IMR-90 (cell line): ENCODE measurements at regions not wholly inside any gene's neighbourhood (a gene's known extent, or its start where the extent isn't known, plus 50 kb on each side); places are given as distances from the start of the nearest gene placed in this dataset.

Source experiments
- ATAC-seq: fragments of 200-7000 bp; cut with Tn5 transposase; 2 replicates; pipeline ENCODE4 v1.9.1; 2020; ENCODE audit warnings: low read depth, mild to moderate bottlenecking, moderate library complexity
- BruUV-seq: library from RNA; stranded (reverse); fragments of 400-500 nt; replicated peaks from 2 replicates; lab custom pipeline; 2021; lab: Mats Ljungman, UMichigan
- CTCF ChIA-PET: fragments of 300-600 bp; formaldehyde crosslinking; extraction: SDS; loops from one replicate; lab custom pipeline; 2021; ENCODE audit warnings: antibody characterized with exemption; lab: Yijun Ruan, JAX
- POLR2A ChIA-PET: fragments of 300-600 bp; sonication (Branson Sonifier 250); formaldehyde crosslinking; loops from one replicate; lab custom pipeline; 2022; ENCODE audit warnings: antibody characterized with exemption; ENCODE audit not compliant: unreplicated experiment; lab: Charles Lee
- DNase-seq: peaks from one replicate; pipeline ENCODE4 v3.0.0; 2013
- H2AFZ ChIP-seq: replicated peaks from 2 replicates; pipeline ENCODE3; 2013; ENCODE audit warnings: low read length, mild to moderate bottlenecking; ENCODE audit not compliant: poor library complexity
- H2AK5ac ChIP-seq: 2 replicates; pipeline ENCODE4 v1.6.1; 2013; ENCODE audit warnings: low read depth, low read length, inconsistent platforms
- H2AK9ac ChIP-seq: replicated peaks from 2 replicates; pipeline ENCODE3; 2013; ENCODE audit warnings: mild to moderate bottlenecking, low read depth, low read length, moderate library complexity; ENCODE audit not compliant: poor library complexity
- H2BK120ac ChIP-seq: 2 replicates; pipeline ENCODE4 v1.6.1; 2013; ENCODE audit warnings: low read depth, low read length, inconsistent platforms
- H2BK15ac ChIP-seq: 3 replicates; pipeline ENCODE4 v1.6.1; 2013; ENCODE audit warnings: low read depth, low read length, inconsistent platforms
- H2BK20ac ChIP-seq: 2 replicates; pipeline ENCODE4 v1.6.1; 2013; ENCODE audit warnings: low read depth, mild to moderate bottlenecking, inconsistent platforms, low read length, moderate library complexity
- H2BK5ac ChIP-seq: 2 replicates; pipeline ENCODE4 v1.6.1; 2013; ENCODE audit warnings: mild to moderate bottlenecking, low read depth, low read length, inconsistent platforms; ENCODE audit not compliant: poor library complexity, severe bottlenecking
- H3K14ac ChIP-seq: replicated peaks from 2 replicates; pipeline ENCODE4 v1.6.1; 2013; ENCODE audit warnings: low read depth, low read length, inconsistent platforms
- H3K18ac ChIP-seq: 2 replicates; pipeline ENCODE4 v1.6.1; 2013; ENCODE audit warnings: low read depth, low read length, control low read depth
- H3K23ac ChIP-seq: 2 replicates; pipeline ENCODE4 v1.6.1; 2013; ENCODE audit warnings: low read depth, low read length, inconsistent platforms
- H3K27ac ChIP-seq: 2 replicates; pipeline ENCODE4 v1.5.1; 2013; ENCODE audit warnings: mild to moderate bottlenecking, control low read depth, low read length; ENCODE audit not compliant: insufficient read depth
- H3K27me3 ChIP-seq: 2 replicates; pipeline ENCODE4 v1.6.1; 2013; ENCODE audit warnings: low read length; ENCODE audit not compliant: control insufficient read depth, insufficient read depth
- H3K36me3 ChIP-seq: 2 replicates; pipeline ENCODE4 v1.6.1; 2013; ENCODE audit warnings: low read length, mixed read lengths; ENCODE audit not compliant: control insufficient read depth, insufficient read depth
- H3K4ac ChIP-seq: 2 replicates; pipeline ENCODE4 v1.6.1; 2013; ENCODE audit warnings: low read depth, low read length, inconsistent platforms
- H3K4me1 ChIP-seq: 2 replicates; pipeline ENCODE4 v1.6.1; 2013; ENCODE audit warnings: low read length, mixed read lengths; ENCODE audit not compliant: control insufficient read depth, insufficient read depth
- H3K4me2 ChIP-seq: 2 replicates; pipeline ENCODE4 v1.6.1; 2013; ENCODE audit warnings: low read depth, mild to moderate bottlenecking, control low read depth, low read length, moderate library complexity
- H3K4me3 ChIP-seq: 2 replicates; pipeline ENCODE4 v1.5.1; 2013; ENCODE audit warnings: low read depth, mild to moderate bottlenecking, control low read depth, low read length, moderate library complexity; ENCODE audit not compliant: insufficient read depth
- H3K56ac ChIP-seq: 2 replicates; pipeline ENCODE4 v1.6.1; 2013; ENCODE audit warnings: low read length, inconsistent platforms; ENCODE audit not compliant: insufficient read depth; ENCODE audit errors: extremely low read depth
- H3K79me1 ChIP-seq, 2 experiments: 2 replicates each; pipeline ENCODE4 v1.6.1; 2013; ENCODE audit warnings: low read length in 2 of 2, inconsistent platforms in 1 of 2, low read depth in 1 of 2
- H3K9ac ChIP-seq: 2 replicates; pipeline ENCODE4 v1.6.1; 2013; ENCODE audit warnings: low read depth, low read length, control low read depth
- H3K9me1 ChIP-seq: 2 replicates; pipeline ENCODE4 v1.6.1; 2013; ENCODE audit warnings: low read length, inconsistent platforms; ENCODE audit not compliant: insufficient read depth
- H3K9me3 ChIP-seq: 2 replicates; pipeline ENCODE4 v1.6.1; 2013; ENCODE audit warnings: low read length; ENCODE audit not compliant: control insufficient read depth, insufficient read depth
- H4K20me1 ChIP-seq: 2 replicates; pipeline ENCODE4 v1.6.1; 2013; ENCODE audit warnings: low read length, inconsistent platforms; ENCODE audit not compliant: insufficient read depth
- H4K5ac ChIP-seq: 2 replicates; pipeline ENCODE4 v1.6.1; 2013; ENCODE audit warnings: mild to moderate bottlenecking, low read depth, low read length, control low read depth
- H4K8ac ChIP-seq, 2 experiments: 2 replicates each; pipeline ENCODE4 v1.6.1; 2013; ENCODE audit warnings: low read depth in 2 of 2, low read length in 2 of 2, control low read depth in 1 of 2, inconsistent platforms in 1 of 2
- H4K91ac ChIP-seq: 2 replicates; pipeline ENCODE4 v1.6.1; 2013; ENCODE audit warnings: low read depth, low read length, inconsistent platforms; ENCODE audit not compliant: insufficient read depth
- MAFK ChIP-seq: IDR thresholded peaks from 2 replicates; pipeline ENCODE4 v1.6.1; 2012; ENCODE audit warnings: low read depth, low read length, improper control_type of control experiment
- MAZ ChIP-seq: IDR thresholded peaks from 2 replicates; pipeline ENCODE4 v1.6.1; 2012; ENCODE audit warnings: low read depth, mild to moderate bottlenecking, low read length, improper control_type of control experiment, moderate library complexity, borderline replicate concordance
- MXI1 ChIP-seq: IDR thresholded peaks from 2 replicates; pipeline ENCODE4 v1.6.1; 2012; ENCODE audit warnings: low read depth, mild to moderate bottlenecking, low read length, moderate library complexity, borderline replicate concordance
- RCOR1 ChIP-seq: IDR thresholded peaks from 2 replicates; pipeline ENCODE4 v1.6.1; 2012; ENCODE audit warnings: mild to moderate bottlenecking, low read length, improper control_type of control experiment; ENCODE audit not compliant: insufficient replicate concordance
- WGBS, 2 experiments: methylation state at CpG; one replicate each; pipeline versions ENCODE4 v1.1.5 to v1.1.7; 2013; ENCODE audit warnings: missing lambda C conversion rate in 2 of 2; ENCODE audit not compliant: insufficient read length in 1 of 2; ENCODE audit errors: extremely low coverage in 2 of 2; 5-methylcytosine and 5-hydroxymethylcytosine counted together
- dilution Hi-C: fragments of 300-500 bp; cut with HindIII; formaldehyde crosslinking; loops from one replicate; pipeline ENCODE4 v1.14.3; 2018; ENCODE audit warnings: low sequenced_read_pairs; ENCODE audit not compliant: unreplicated experiment
- in situ Hi-C: fragments of 300-500 bp; cut with MboI; formaldehyde crosslinking; loops from 3 replicates; pipeline ENCODE4 v1.14.3; 2019; ENCODE audit warnings: low sequenced_read_pairs, inconsistent platforms, mixed read lengths
- intact Hi-C: fragments of 100-400 bp; cut with micrococcal nuclease; formaldehyde crosslinking; loops from 2 replicates; pipeline ENCODE4 v1.10.0; 2022
- TF ChIP-seq, protein P1 (sequence below): conservative IDR thresholded peaks from 2 replicates; pipeline ENCODE4 v1.5.1; 2012; ENCODE audit warnings: mild to moderate bottlenecking, low read depth, low read length, improper control_type of control experiment

DNA sequence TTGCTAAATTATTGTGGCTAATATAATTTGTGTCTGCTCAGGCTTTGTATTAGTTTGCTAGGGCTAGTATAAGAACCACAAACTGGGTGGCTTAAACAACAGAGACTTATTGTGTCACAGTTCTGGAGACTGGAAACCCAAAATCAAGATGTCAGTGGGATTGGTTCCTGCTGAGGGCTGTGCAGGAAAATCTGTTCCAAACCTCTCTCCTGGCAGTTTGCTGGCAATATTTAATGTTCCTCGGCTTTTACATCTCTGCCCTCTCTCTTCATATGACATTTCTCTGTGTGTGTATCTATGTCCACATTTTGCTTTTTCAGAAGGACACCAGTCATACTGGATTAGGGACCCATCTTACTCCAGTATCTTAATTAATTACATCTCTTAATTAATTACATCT is 498.8 kb upstream of the CD180 start:
- ChIA-PET CTCF (no interaction called here), POLR2A (no interaction called here)
- intact Hi-C loops, result no loop called here
- no peak overlapping the region for H3K56ac ChIP-seq
- no peaks in the 10 kb centered on the region for H3K79me1 ChIP-seq
- BruUV-seq, result no TSS peak
- H3K23ac ChIP-seq, result no peak overlapping the region
- H3K4me1 ChIP-seq, result no peaks in the 10 kb centered on the region
- no peaks in the 10 kb centered on the region for H4K20me1 ChIP-seq
- no peaks in the 10 kb centered on the region for H3K27me3 ChIP-seq
- no peaks in the 10 kb centered on the region for H3K36me3 ChIP-seq
- H3K18ac ChIP-seq, result no peak overlapping the region
- H2AK9ac ChIP-seq, result no peak overlapping the region
- WGBS, 2 experiments, result no CpG with 5 or more reads among the region's 1 CpG
- H3K4me2 ChIP-seq, result no peak overlapping the region
- H4K91ac ChIP-seq, result no peak overlapping the region
- no peak overlapping the region for H4K5ac ChIP-seq
- TF ChIP-seq, protein P1, sequence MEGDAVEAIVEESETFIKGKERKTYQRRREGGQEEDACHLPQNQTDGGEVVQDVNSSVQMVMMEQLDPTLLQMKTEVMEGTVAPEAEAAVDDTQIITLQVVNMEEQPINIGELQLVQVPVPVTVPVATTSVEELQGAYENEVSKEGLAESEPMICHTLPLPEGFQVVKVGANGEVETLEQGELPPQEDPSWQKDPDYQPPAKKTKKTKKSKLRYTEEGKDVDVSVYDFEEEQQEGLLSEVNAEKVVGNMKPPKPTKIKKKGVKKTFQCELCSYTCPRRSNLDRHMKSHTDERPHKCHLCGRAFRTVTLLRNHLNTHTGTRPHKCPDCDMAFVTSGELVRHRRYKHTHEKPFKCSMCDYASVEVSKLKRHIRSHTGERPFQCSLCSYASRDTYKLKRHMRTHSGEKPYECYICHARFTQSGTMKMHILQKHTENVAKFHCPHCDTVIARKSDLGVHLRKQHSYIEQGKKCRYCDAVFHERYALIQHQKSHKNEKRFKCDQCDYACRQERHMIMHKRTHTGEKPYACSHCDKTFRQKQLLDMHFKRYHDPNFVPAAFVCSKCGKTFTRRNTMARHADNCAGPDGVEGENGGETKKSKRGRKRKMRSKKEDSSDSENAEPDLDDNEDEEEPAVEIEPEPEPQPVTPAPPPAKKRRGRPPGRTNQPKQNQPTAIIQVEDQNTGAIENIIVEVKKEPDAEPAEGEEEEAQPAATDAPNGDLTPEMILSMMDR, result no peak
- TF ChIP-seq MAZ (no peak), MAFK (no peak), RCOR1 (no peak), MXI1 (no peak)
- no peak overlapping the region for H2BK20ac ChIP-seq
- no peak overlapping the region for H2BK15ac ChIP-seq
- no peak overlapping the region for H3K27ac ChIP-seq
- H2AK5ac ChIP-seq, result no peak overlapping the region
- ATAC-seq (no peak), DNase-seq (no peak)
- no peak overlapping the region for H2BK120ac ChIP-seq
- no peak overlapping the region for H3K4me3 ChIP-seq
- no peak overlapping the region for H4K8ac ChIP-seq
- H2BK5ac ChIP-seq, result no peak overlapping the region
- no peaks in the 10 kb centered on the region for H3K9me3 ChIP-seq
- no peak overlapping the region for H3K9ac ChIP-seq
- in situ Hi-C loops, result no loop called here
- no peaks in the 10 kb centered on the region for H3K9me1 ChIP-seq
- no peak overlapping the region for H2AFZ ChIP-seq
- H3K14ac ChIP-seq, result no peak overlapping the region
- dilution Hi-C loops, result no loop called here
- H3K4ac ChIP-seq, result no peak overlapping the region
